ENCODE measurements at regions not wholly inside any gene's neighbourhood (a gene's known extent, or its start where the extent isn't known, plus 50 kb on each side); places are given as distances from the start of the nearest gene placed in this dataset.
"Not testable (repeated sequence)": the region's sequence is repeated elsewhere in the genome, so short reads cannot be mapped to it uniquely, and the experiment has no call there.

GRCh38 chr6:115617031-115617430 lies 443.7 kb downstream of the FRK start:
- no peak for DNase-seq

- no peak for DNase-seq
These were observed 447.2 kb downstream of the FRK start for GRCh38 chr6:115613488-115613887.

GRCh38 chr6:115612796-115613479 lies 447.8 kb downstream of the FRK start:
- no peak for DNase-seq

- DNase-seq, result no peak
These were observed 448.5 kb downstream of the FRK start for GRCh38 chr6:115612216-115612615.

- no peak for DNase-seq
These were observed 450.0 kb downstream of the FRK start for GRCh38 chr6:115610696-115611095.

GRCh38 chr6:115609111-115609510 lies 451.6 kb downstream of the FRK start:
- DNase-seq, result no peak

GRCh38 chr6:115602466-115602865 lies 458.2 kb downstream of the FRK start:
- DNase-seq, result no peak

GRCh38 chr6:115601509-115601908 lies 459.2 kb downstream of the FRK start:
- DNase-seq, result no peak

- no peak for DNase-seq
These were observed 459.6 kb downstream of the FRK start for GRCh38 chr6:115601064-115601463.

- no peak for DNase-seq
These were observed 465.8 kb downstream of the FRK start for GRCh38 chr6:115594891-115595290.

- no peak for DNase-seq
These were observed 468.7 kb downstream of the FRK start for GRCh38 chr6:115592025-115592424.

- not testable (repeated sequence) for DNase-seq
These were observed 471.6 kb downstream of the FRK start for GRCh38 chr6:115589072-115589471.

- no peak for DNase-seq
These were observed 477.4 kb downstream of the FRK start for GRCh38 chr6:115583290-115583689.

- no peak for DNase-seq
These were observed 478.3 kb downstream of the FRK start for GRCh38 chr6:115582386-115582785.

- not testable (repeated sequence) for DNase-seq
These were observed 481.1 kb downstream of the FRK start for GRCh38 chr6:115579565-115579964.

- DNase-seq, result no peak
These were observed 483.4 kb downstream of the FRK start for GRCh38 chr6:115577270-115577669.

- DNase-seq, result no peak
These were observed 485.4 kb downstream of the FRK start for GRCh38 chr6:115575285-115575684.

- DNase-seq, result no peak
These were observed 486.8 kb downstream of the FRK start for GRCh38 chr6:115573861-115574260.

- no peak for DNase-seq
These were observed 490.4 kb downstream of the FRK start for GRCh38 chr6:115570331-115570730.

- no peak for DNase-seq
These were observed 506.6 kb downstream of the FRK start for GRCh38 chr6:115554060-115554459.

- DNase-seq, result peak; percentile 72
These were observed 509.2 kb downstream of the FRK start for GRCh38 chr6:115551527-115551926.

- DNase-seq, result no peak
These were observed 515.1 kb downstream of the FRK start for GRCh38 chr6:115545672-115545986.

- no peak for DNase-seq
These were observed 515.7 kb downstream of the FRK start for GRCh38 chr6:115544765-115545671.

GRCh38 chr6:115540077-115540869 lies 520.4 kb downstream of the FRK start:
- no peak for DNase-seq
